T-helper 1 cell treated with Interleukin-12 subunit alpha and Interleukin-12 subunit beta and Interleukin-4 antibody, amounts not matched to agents 30 ng/mL and 1 ng/mL, for 36 hours (primary cell): ENCODE measurements at regions not wholly inside any gene's neighbourhood (a gene's known extent, or its start where the extent isn't known, plus 50 kb on each side); places are given as distances from the start of the nearest gene placed in this dataset.
"Not testable (repeated sequence)": the region's sequence is repeated elsewhere in the genome, so short reads cannot be mapped to it uniquely, and the experiment has no call there.

Experiments used
- intact Hi-C: fragments of 100-400 bp; cut with micrococcal nuclease; formaldehyde crosslinking; loops from one replicate; pipeline ENCODE4 v1.15.1; 2024

GRCh38 chr2:16374671-16375070 lies 291.0 kb downstream of the CYRIA start:
- intact Hi-C loops = no loop called here

- intact Hi-C loops = no loop called here
Observed at GRCh38 chr2:16373341-16373740, 292.3 kb downstream of the CYRIA start.

DNA sequence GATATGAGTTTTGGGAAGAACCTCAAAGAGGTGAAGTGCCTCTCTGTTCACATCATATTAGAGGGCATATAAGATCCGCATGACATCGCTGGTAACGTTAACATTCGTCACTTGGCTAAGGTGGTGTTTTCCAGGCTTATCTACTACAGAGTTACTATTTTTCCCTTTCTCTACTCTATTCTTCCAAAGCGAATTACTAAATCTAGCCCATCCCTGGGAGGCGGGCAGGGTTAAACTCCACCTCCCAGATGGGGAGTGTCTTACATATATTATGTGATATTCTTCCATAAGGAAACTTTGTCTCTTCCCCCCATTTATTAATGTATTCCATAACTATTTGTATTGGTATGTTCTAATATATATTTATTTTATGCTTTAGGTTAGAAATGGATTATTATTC lies 293.9 kb downstream of the CYRIA start:
- intact Hi-C loops = no loop called here

DNA sequence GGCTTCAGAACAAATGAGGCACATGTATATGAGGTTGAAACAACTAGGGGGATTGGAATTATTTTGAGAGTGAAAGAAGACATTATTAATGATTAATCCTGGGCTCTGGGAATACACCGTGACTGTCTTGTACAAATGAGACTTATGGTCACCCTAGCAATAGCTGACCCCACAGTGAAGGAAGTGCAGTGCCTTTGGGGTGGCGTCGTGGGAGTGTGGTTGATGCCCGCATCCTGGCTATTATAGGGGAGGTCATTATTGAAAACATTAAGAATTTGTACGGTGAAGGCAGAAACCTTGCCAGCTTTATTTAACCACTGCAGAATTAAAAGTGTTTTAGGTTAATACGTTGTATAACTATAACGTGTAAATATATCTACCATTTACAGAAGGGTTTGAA lies 296.7 kb downstream of the CYRIA start:
- intact Hi-C loops = no loop called here

DNA sequence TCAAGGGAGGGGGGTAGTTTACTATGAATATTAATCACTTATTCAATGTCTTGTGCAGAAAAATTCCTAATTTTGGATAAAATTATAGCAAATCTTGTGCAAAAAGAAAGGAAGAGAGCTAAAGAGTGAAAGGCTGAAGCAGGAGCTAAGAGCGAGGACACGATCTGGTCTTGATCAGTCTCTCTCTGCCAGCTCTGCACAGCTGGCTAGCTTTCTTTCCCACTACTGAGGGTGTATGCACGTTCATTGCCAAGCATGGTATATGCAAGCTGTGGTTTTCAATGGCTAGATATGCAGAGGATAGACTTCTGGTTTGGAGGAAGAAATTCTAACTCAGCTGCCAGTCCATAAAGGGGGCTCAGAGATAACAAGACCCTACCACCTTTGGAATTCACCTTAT lies 297.3 kb downstream of the CYRIA start:
- intact Hi-C loops = no loop called here

GRCh38 chr2:16365366-16365765 lies 300.3 kb downstream of the CYRIA start:
- intact Hi-C loops = no loop called here

DNA sequence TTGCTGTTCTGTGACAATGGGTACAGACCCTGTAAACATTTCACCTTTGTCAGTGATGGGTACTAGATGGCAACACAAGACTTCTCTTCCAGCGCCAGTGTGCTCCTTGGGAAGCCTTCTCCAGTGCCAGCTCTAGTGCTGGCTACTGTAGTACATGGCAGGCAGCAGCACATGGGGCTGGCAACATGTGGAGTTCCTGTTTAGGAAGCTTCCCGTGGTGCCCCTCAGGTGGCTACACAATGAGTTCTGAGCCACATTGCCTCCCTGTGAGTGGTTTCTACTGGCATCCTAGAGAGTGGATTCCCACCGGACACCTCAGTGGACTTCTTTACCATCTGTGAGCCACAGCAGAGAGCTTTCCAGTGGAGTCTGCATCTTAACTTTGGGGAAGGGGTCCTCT lies 302.1 kb downstream of the CYRIA start:
- intact Hi-C loops = no loop called here

- intact Hi-C loops = no loop called here
Observed at GRCh38 chr2:16362611-16363010, 303.0 kb downstream of the CYRIA start.

DNA sequence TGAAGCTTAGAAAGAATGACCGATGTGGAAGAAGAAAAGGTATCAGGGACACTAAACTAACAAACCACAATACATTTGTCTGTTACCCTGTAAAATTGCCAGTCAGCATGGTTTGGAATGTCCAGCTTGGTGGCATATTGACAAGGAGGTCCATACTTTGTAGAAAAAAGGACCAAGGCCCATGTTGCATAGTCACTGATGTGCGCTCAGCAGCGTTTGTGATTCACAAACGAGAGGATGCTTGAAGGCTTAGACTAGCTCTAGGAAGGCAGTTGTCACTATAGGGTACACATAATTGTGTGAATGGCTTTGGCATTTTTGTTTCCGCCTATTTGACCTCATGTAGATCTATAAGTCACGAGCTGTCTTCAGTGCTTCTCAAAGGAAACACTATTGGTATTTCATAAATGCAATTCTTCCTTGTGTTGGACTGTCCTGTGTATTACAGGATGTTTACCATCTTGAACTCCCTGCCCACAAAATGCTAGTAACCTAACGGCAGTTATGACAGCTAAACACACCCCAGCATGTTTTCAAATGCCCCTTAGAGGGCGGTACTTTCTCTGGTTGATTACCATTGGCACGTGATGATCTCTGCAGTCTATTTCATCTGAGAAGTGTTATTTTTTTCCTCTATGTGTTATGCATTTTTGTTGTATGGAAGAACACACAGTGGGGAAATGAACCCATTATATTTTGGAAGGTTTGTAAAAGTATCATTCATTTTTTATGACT lies 304.2 kb downstream of the CYRIA start:
- intact Hi-C loops = no loop called here

- intact Hi-C loops = no loop called here
Observed at GRCh38 chr2:16359961-16360360, 305.7 kb downstream of the CYRIA start.

GRCh38 chr2:16357188-16357587 lies 308.4 kb downstream of the CYRIA start:
- intact Hi-C loops = no loop called here

- intact Hi-C loops = no loop called here
Observed at GRCh38 chr2:16351541-16351940, 314.1 kb downstream of the CYRIA start.

GRCh38 chr2:16351137-16351536 lies 314.5 kb downstream of the CYRIA start:
- intact Hi-C loops = no loop called here

- intact Hi-C loops = no loop called here
Observed at GRCh38 chr2:16350211-16350610, 315.4 kb downstream of the CYRIA start.

- intact Hi-C loops = no loop called here
Observed at GRCh38 chr2:16349811-16350210, 315.8 kb downstream of the CYRIA start.

DNA sequence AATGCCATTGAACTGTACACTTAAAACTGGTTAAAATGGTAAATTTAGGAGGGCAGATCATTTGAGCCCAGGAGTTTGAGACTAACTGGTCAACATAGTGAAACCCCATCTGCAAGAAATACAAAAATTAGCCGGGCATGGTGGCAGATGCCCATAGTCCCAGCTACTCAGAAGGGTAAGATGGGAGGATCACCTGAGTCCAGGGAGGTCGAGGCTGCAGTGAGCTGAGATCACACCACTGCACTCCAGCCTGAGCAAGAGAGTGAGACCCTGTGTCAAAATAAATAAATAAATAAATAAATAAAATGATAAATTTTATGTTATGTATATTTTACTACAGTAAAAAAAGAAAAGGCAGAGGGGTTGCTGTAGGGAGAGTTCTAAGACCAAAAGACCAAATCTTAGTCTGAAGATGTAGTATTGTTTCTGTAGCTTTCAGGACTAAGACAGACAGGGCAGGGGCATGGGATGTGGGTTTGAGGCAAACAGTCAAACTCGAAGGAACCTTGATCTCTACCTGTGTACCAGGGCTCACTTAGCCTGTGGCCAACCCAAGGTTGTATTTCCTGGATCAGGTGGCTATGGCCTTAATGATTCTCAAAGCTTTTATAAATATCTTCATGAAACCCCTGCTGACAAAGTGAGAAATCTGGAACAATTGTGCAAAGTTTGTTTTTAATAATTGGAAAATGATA lies 316.7 kb downstream of the CYRIA start:
- intact Hi-C loops = no loop called here

GRCh38 chr2:16346671-16347070 lies 319.0 kb downstream of the CYRIA start:
- intact Hi-C loops = no loop called here

DNA sequence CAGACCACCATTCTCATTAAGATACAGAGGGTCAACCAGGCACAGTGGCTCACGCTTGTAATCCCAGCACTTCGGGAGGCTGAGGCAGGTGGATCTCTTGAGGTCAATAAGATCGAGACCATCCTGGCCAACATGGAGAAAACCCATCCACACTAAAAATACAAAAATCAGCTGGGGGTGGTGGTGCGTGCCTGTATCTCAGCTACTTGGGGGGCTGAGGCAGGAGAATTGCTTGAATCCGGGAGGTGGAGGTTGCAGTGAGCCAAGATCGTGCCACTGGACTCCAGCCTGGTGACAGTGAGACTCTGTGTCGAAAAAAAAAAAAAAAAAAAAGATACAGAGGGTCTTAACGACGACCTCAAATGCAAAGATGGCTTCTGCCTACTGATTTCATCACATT lies 320.4 kb downstream of the CYRIA start:
- intact Hi-C loops = not testable (repeated sequence)

DNA sequence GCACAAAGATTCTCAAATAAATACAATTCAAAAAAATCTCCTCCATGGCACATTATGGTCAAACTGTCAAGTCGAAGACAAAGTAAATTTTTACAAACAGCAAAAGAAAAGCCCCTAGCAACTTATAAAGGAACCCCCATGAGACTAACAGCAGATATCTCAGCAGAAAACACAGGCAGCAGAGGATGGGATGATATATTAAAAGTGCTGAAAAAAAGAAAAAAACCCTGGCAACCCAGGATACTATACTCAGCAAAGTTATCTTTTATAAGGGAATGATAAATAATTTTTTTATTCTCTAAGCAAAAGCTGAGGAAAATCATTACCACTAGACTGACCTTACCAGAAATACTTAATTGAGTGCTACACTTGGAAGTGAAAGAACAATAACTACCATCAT lies 326.4 kb downstream of the CYRIA start:
- intact Hi-C loops = no loop called here

GRCh38 chr2:16338026-16338425 lies 327.6 kb downstream of the CYRIA start:
- intact Hi-C loops = no loop called here

DNA sequence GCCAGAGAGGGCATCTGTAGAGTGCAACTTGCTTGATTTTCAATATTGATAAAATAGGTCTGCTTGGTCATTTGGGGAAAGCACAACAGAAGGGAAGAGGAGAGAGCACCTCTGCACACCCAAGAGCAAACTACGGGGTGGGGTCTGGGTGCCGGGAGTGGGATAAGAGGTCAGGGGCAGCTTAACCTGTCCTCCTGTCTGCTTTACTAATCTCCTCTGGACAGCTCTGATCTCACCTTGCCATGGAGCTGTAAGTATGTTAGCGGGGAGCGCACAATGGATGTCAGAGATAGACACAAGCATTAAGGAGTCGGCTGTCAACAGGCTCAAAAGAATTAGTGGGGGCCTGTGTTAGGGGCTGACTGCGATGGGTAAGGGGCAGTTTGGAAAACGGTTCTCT lies 328.7 kb downstream of the CYRIA start:
- intact Hi-C loops = no loop called here

- intact Hi-C loops = no loop called here
Observed at GRCh38 chr2:16336491-16336890, 329.1 kb downstream of the CYRIA start.

- intact Hi-C loops = no loop called here
Observed at GRCh38 chr2:16335947-16336346, 329.7 kb downstream of the CYRIA start.
